ENCODE measurements at regions not wholly inside any gene's neighbourhood (a gene's known extent, or its start where the extent isn't known, plus 50 kb on each side); places are given as distances from the start of the nearest gene placed in this dataset.
"Not testable (repeated sequence)": the region's sequence is repeated elsewhere in the genome, so short reads cannot be mapped to it uniquely, and the experiment has no call there.

DNA sequence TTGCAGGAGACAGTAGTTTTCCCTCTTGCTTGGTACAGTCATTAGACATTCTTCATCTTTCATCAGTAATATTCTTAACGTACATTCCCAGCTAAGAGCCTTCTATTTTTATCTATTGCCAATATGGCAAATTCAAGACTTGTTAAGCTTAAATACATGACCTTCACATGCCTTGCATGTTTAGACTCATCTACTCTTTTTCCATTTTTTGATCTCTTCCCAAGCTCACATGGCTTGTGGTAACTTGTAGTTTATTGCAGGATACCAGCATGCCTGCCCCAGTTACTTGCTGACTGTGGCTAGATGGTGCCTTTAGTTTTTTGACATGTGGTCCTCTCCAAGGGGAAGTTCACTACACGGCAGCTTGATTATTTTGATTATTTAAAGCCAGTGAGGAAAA lies 729.0 kb downstream of the SLC6A15 start:
- Histone ChIP-seq H3K4me3 (no peak overlapping the region), H3K27ac (peak overlapping the region in 1 of 21 experiments; percentile 17)

DNA sequence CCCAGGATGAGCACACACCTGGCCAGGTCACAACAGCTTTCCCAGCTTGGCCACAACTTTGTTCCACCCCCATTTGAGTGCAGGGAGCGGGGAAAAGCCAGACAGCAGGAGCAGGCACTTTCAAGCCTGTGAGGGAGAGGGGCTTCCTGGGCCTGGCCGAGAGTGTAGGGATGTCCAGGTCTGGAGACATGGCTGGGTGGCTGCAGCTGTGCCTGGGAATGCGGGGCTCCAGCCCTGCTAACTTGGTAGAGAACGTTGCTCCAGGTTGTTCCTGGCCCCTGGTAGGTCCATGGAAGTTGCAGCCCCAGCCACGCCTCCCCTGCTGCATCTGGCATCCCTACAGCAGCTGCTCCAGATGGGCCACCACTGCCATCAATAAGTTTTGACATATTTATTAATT lies 738.5 kb downstream of the SLC6A15 start:
- no peak overlapping the region for H3K27ac ChIP-seq
- no peak overlapping the region for H3K4me3 ChIP-seq

DNA sequence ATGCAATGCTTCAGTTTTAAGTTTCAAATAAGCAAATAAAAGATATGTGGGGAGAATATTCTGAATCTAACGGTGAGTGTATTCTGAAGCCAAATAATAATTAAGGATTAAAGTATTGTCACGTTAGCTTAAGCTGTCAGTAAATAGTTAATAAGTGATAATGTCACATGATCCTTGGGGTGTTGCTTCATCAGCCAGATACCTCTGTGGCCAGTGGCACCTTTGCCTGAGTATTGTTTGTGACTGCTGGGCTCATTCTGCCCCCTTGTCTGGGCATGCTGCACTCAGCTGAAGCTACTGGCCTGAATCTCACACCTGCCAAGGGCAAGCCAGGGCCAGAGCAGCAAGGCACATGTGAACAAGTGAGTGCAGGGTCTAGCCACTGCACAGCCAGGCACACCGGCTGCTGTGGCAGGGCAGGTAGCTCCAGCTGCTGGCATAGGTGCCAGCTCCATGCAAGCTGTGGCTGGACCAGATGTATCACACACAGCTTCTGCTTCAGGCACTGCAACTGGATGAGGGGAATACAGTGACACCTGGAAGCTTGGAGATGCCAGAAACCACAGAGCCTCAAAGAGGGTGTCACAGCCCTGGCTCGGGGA lies 739.7 kb downstream of the SLC6A15 start:
- Histone ChIP-seq H3K4me3 (no peak overlapping the region), H3K27ac (no peak overlapping the region)

DNA sequence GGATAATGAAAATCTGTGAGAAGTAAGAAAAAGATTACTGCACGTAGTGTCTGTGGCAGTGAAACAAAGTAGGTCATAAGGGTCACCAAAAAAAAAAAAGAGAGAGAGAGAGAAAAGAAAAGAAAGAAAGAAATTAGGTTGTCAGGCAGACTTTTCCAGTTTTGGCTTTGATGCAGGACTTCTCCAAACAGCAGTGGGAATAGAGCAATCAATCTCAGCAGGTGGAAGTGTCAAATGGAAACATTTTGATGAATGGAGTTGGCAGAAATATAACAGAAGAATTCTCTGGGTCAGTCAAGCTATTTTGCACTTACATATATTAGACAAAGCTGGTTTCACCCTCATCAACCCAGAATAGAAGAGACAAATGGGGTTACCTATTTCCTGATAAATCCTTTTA lies 745.8 kb downstream of the SLC6A15 start:
- no peak overlapping the region for H3K27ac ChIP-seq

DNA sequence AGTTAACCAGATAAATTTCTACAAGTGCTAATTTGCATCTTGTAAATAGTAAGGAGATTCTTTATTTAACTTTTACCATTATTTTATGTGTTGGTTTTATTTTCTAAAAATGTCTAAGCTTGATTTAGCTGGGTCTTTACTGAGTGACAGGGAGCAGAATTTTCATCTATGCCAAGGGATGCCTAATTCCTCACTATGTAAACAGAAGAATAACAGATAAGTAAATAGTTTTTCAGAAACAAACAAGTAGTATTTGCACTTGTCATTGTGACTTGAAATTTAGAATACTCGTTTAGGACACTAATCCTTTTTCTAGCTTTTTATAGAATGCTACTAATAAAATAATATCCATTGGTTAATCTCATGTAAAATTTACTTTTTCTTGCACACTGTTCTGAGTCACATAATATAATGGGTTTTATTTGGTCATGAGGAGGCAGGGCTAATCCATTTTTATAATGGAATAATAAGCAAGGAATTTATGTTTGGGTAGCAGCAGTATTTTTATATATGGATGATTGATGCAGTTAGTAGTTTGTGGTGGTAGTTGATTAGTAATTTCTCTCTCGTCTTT lies 746.5 kb downstream of the SLC6A15 start:
- Histone ChIP-seq H3K27ac (no peak overlapping the region), H3K4me3 (no peak overlapping the region)

More for the DNA sequence above, 745.8 kb downstream of the SLC6A15 start:
- no peak overlapping the region for H3K4me3 ChIP-seq

DNA sequence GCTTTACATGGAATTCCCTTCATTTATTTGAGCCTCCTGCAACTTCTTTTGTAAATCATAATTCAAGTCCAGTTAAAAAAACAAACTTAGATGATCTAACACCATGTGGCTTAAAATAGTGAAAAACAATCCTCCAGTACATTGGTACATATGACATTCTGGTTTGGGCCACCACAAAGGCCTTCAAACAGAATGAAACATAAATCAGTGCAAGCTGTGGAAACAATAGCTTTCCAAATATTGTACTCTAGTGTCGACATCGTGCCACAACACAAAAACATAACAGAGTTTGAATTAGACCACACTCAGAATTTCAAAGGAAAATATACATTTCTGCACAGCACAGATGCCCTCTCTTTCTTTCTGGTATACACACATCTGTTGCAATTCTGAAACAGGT lies 751.3 kb downstream of the SLC6A15 start:
- H3K27ac ChIP-seq, result no peak overlapping the region
- H3K4me3 ChIP-seq, result no peak overlapping the region

DNA sequence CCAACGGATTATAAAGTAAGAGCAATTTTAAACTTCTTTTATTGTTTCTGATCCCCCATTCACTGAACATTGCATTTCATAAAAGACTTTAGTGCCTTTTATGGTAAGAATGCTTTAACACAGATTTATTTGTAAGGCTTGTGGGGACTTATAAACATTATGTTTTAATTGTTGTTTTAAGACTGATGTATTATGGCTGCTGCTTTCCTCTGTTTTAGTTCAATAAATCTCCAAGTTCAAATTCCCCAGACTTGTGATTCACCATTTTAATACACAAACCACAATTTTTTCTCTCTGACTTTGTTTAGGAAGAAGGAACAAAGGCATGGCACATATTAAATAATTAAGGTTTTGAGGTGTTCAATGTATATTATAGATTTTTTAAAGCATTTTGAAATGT lies 753.3 kb downstream of the SLC6A15 start:
- Histone ChIP-seq H3K27ac (no peak overlapping the region), H3K4me3 (no peak overlapping the region)

DNA sequence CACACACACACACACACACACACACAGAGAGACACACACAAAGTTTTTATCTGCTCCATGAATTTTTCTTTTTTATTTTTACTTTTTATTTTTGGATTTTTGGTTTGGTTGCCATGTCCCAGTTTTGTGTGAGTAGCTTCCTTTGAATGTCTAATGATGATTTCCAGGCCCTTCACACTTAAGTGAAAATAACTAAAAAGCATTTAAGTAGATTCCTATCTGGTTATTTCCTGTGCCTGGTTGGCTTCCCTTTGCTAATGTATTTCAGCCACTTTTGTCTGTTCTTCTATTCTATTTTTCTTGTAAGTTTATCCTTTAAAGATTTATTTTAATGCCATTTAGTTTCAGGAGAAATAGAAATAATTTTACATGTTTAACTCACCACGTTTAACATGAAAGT lies 755.4 kb downstream of the SLC6A15 start:
- H3K27ac ChIP-seq, result no peak overlapping the region
- no peak overlapping the region for H3K4me3 ChIP-seq

DNA sequence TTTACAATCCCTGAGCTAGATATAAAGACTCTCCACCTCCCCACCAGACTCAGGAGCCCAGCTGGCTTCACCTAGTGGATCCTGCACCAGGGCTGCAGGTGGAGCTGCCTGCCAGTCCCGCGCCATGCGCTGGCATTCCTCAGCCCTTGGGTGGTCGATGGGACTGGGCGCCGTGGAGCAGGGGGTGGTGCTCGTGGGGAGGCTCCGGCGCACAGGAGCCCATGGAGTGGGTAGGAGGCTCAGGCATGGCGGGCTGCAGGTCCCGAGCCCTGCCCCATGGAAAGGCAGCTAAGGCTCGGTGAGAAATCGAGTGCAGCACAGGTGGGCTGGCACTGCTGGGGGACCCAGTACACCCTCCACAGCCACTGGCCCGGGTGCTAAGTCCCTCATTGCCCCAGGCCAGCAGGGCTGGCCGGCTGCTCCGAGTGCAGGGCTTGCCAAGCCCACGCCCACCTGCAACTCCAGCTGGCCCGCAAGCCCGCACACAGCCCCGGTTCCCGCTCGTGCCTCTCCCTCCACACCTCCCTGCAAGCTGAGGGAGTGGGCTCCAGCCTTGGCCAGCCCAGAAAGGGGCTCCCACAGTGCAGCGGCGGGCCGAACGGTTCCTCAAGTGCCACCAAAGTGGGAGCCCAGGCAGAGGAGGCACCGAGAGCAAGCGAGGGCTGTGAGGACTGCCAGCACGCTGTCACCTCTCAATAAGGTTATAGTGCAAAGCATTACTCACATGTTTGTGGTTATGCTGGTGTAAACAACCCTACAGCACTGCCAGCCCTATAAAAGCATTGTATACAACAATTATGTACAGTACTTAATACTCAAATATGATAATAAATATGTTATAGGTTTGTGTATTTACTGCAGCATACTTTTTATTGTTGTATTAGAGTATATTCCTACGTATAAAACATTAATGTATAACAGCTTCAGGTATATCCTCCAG lies 757.3 kb downstream of the SLC6A15 start:
- H3K27ac ChIP-seq, H3K4me3 ChIP-seq: not testable (repeated sequence)

DNA sequence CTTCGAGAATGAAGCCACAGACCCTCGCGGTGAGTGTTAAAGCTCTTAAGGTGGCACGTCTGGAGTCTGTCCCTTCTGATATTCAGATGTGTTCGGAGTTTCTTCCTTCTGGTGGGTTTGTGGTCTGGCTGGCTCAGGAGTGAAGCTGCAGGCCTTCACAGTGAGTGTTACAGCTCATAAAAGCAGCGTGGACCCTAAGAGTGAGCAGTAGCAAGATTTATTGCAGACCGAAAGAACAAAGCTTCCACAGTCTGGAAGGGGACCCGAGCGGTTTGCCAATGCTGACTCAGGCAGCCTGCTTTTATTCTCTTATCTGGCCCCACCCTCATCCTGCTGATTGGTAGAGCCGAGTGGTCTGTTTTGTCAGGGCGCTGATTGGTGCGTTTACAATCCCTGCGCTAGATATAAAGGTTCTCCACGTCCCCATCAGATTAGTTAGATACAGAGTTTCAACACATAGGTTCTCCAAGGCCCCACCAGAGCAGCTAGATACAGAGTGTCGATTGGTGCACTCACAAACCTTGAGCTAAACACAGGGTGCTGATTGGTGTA lies 758.1 kb downstream of the SLC6A15 start:
- H3K27ac ChIP-seq, result not testable (repeated sequence)

DNA sequence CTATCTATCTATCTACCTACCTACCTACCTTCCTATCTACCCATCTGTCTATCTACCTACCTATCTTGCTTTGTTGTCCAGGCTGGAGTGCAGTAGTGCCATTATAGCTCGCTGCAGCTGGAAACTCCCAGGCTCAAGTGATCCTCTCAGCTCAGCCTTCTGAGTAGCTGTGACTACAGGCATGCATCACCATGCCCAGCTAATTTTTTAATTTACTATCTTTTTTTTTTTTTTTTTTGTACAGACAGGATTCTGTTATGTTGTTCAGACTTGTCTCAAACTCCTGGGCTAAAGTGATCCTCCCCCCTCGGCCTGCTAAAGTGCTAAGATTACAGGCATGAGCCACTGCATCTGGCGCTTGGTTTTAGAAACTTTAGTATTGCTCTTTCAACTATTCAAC lies 762.4 kb downstream of the SLC6A15 start:
- Histone ChIP-seq H3K4me3 (no peak overlapping the region), H3K27ac (no peak overlapping the region)

More for the DNA sequence above, 758.1 kb downstream of the SLC6A15 start:
- H3K4me3 ChIP-seq, result not testable (repeated sequence)

DNA sequence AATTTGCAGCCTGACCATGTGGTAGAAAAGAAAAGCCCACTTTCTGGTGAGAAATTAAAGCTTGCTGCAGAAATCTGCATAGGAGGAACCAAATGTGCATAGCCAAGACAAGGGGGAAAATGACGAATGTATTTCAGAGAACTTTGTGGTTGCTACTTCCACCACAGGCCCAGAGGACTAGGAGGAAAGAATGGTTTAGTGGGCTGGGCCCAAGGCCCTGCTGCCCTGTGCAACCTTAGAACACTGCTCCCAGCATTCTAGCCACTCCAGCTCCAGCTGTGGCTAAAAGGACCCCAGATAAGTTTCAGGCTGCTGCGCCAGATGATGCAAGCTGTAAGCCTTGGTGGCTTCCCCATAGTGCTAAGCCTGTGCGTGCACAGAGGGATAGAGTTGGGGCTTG lies 764.3 kb downstream of the SLC6A15 start:
- no peak overlapping the region for H3K4me3 ChIP-seq
- H3K27ac ChIP-seq, result no peak overlapping the region

DNA sequence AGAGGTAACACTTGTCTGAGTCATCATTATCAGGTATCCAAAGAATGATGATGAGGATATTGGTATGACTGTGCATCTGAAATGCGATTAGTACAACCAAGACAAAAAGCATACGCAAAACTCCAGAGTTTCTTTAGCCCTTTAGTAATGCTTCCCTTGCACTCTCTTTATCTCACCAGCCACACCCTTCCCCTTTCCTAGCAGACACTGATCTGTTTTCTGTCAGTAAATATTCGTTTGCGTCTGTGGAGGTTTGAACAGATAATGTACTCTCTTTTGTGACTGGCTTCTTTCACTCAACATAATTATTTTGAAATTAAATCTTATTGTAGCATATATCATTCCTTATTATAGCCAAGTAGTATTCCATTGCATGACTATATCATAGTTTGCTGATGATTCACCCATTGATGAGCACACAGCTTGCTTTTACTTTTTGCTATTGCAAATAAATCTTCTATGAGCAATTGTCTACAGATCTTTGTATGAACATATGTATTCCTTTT lies 775.7 kb downstream of the SLC6A15 start:
- Histone ChIP-seq H3K4me3 (no peak overlapping the region), H3K27ac (no peak overlapping the region)

DNA sequence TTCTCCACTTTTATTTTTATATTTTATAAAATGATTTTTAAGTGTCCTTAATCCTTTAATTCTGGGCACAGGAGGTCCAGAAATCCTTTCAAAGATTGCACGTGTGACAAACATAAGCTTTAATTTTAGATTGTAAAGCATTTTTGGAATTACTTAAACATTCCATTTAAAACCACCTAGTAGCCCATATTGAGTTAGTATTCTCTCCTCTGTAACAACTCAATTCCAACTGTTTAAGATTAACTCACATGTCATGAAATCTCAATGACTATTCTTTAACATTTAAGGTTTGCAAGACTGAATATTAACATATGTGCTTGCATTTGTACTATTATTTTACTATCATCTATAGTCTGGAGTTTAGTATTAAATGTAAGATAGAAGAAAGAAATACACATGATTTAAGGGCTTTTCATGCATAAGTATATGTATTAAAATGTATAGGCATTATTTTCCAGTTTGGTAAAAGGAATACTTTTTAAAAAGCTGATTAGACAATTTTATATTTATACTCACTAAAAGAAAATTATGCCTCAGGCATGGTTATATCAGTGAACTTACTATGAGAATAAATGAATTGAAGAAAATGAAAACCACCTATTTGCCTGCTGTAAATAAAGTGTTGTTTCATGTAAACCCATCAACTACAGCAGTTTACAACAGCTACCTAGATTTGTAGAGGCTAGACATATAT lies 776.9 kb downstream of the SLC6A15 start:
- Histone ChIP-seq H3K27ac (no peak overlapping the region), H3K4me3 (no peak overlapping the region)

DNA sequence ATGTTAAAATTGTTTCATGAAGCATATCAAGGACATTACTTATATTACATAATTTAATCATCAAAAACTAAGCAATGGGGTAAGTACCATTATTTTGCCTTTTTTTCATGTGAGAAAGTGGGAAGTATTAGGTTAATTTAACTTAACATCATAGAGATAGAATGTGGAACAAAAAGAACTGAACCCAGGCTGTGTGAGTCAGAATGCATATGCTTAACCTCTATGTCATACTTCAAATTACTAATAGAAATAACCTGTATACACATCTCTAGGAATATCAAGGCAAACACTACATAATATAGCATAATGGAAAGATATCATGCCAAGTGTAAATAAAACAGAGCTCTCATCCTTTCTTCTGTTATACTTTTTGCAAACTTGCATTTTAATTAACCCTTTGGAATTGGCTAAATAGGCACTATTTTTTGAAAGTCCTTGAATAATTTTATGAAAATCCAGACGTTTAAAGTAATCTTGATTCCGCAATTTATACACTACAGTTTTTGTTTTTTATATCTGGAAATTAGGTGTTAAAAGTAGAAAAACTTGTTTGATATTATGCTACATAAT lies 777.7 kb downstream of the SLC6A15 start:
- Histone ChIP-seq H3K4me3 (no peak overlapping the region), H3K27ac (no peak overlapping the region)

DNA sequence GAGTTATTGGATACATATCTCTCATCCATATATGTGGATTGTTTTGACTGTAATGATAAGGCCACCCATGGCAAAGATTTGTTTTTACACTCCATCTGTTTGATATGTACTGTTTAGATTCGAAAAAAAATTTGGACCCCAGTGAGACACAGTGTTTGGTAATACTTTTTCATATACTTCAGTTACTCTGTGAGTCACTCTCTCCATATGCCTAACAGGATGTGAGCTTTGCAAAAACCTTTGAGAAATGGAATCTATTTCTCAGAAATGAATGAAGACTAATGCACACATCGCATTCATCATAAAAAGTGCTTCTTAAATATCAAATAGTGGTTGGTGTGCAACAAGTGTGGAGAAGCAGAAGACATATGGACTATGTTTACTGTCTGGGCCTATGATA lies 781.5 kb downstream of the SLC6A15 start:
- Histone ChIP-seq H3K27ac (no peak overlapping the region), H3K4me3 (no peak overlapping the region)

DNA sequence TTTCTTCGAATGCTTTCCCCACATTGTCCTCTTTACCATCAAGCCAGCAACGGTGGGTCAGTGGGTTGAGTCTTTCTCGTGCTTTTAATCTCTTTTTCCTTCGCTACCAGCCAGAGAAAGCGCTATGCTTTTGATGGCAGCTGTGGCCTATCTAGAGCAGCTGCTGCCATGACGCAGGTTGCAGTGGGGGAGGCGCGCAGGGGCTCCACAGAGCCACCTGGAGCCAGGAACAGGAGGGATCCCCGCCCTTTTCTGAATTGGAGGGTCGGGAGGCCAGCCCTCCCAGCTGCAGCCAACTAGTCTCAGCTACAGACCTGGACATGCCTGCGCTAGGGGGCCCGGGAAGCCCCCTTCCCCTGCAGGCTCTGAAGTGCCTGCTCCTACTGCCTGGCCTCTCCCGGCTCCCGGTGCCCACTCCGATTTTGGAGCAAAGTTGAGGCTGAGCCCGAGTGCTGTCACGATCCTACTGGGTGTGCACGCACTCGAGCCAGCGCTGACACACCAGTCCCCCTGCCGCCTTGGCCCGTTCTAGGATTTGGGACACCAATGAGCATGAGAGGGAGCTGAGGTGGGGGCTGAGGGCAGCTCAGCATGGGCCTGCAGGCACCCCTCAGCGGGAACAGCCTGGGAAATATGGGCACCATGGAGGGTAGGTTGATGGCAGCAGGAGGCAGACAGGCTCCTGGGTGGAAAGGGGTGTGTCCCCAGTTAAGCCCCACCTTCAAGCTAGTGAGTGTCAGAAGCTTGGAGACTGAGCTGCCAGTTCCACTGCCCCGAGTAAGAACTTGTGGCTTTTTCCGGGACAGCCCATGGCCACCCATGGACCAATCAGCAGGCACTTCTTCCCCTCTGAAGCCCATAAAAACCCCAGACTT lies 784.2 kb downstream of the SLC6A15 start:
- H3K27ac ChIP-seq, result no peak overlapping the region
- no peak overlapping the region for H3K4me3 ChIP-seq

DNA sequence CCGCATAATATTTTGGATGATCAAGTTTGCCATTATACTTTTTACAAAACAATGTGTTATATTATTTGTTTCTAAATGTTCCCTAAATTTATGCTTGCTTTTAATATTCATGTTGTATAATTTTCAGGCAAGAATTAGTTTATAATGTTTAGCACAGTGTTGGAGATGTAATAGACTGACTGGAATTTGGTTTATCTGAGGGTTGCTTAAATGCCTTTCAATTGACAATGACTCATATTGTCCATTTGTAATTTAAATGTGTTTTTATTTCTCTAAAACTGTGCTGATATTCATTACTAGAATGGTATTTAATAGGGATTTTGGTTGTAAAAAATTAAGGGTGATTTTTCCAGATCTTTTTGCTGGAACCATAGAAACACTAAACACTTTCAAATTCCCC lies 788.4 kb downstream of the SLC6A15 start:
- Histone ChIP-seq H3K27ac (no peak overlapping the region), H3K4me3 (no peak overlapping the region)

DNA sequence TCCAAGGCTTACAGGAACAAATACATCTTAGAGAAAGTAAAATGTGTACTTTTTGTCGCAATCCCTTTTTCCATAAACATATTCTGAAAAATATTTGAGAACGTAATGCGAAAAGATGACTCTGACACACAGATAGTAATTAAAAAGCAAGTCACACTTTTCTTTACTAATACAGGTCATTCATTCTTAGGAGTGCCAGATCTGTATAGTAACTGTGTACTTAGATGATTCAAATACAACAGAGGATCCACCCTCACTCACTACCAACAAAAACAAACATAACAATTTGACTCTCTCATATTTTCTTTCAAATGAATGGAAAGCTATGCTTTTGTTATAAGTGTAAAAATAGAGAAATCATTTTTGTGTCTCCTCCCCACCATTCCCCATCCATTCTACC lies 795.4 kb downstream of the SLC6A15 start:
- H3K27ac ChIP-seq, result no peak overlapping the region
- no peak overlapping the region for H3K4me3 ChIP-seq

All from skin epidermis (tissue), 12 donors.